HEK293T (cell line): ENCODE measurements at regions not wholly inside any gene's neighbourhood (a gene's known extent, or its start where the extent isn't known, plus 50 kb on each side); places are given as distances from the start of the nearest gene placed in this dataset.
"Not testable (repeated sequence)": the region's sequence is repeated elsewhere in the genome, so short reads cannot be mapped to it uniquely, and the experiment has no call there.

Experiments
- CTCF ChIA-PET: fragments of 350-600 bp; formaldehyde crosslinking; extraction: SDS; loops from one replicate; lab custom pipeline; 2021; ENCODE audit warnings: antibody characterized with exemption, inconsistent platforms; lab: Yijun Ruan, JAX
- POLR2A ChIA-PET: fragments of 350-600 bp; formaldehyde crosslinking; extraction: SDS; loops from one replicate; lab custom pipeline; 2020; ENCODE audit warnings: antibody characterized with exemption, inconsistent platforms; lab: Yijun Ruan, JAX
- DNase-seq: peaks from one replicate; pipeline ENCODE4 v3.0.0; 2012; ENCODE audit warnings: mixed read lengths; ENCODE audit errors: extremely low spot score
- ARNT ChIP-seq: fragments of 450-650 bp; IDR thresholded peaks from 2 replicates; pipeline ENCODE4 v1.6.1; 2017; ENCODE audit warnings: mild to moderate bottlenecking
- BHLHE40 ChIP-seq: fragments of 450-650 bp; IDR thresholded peaks from 2 replicates; pipeline ENCODE4 v1.6.1; 2016; ENCODE audit warnings: mild to moderate bottlenecking, moderate library complexity, borderline replicate concordance
- CTBP1 ChIP-seq: fragments of 450-650 bp; IDR thresholded peaks from 2 replicates; pipeline ENCODE4 v1.6.1; 2016; ENCODE audit warnings: borderline replicate concordance
- ELF4 ChIP-seq: fragments of 450-650 bp; IDR thresholded peaks from 2 replicates; pipeline ENCODE4 v1.6.1; 2017; ENCODE audit warnings: antibody characterized with exemption
- FOXA1 ChIP-seq: fragments of 450-650 bp; IDR thresholded peaks from 2 replicates; pipeline ENCODE4 v1.6.1; 2016; ENCODE audit warnings: mild to moderate bottlenecking
- FOXK2 ChIP-seq: fragments of 450-650 bp; IDR thresholded peaks from 2 replicates; pipeline ENCODE4 v1.6.1; 2016; ENCODE audit warnings: mild to moderate bottlenecking
- FOXM1 ChIP-seq: fragments of 450-650 bp; IDR thresholded peaks from 2 replicates; pipeline ENCODE4 v1.6.1; 2017; ENCODE audit warnings: mild to moderate bottlenecking, borderline replicate concordance
- HDGF ChIP-seq: fragments of 450-650 bp; IDR thresholded peaks from 2 replicates; pipeline ENCODE4 v1.6.1; 2017; ENCODE audit warnings: antibody characterized with exemption, borderline replicate concordance
- L3MBTL2 ChIP-seq: fragments of 450-650 bp; conservative IDR thresholded peaks from 2 replicates; pipeline ENCODE4 v1.6.1; 2016; ENCODE audit warnings: mild to moderate bottlenecking
- LEF1 ChIP-seq: fragments of 450-650 bp; IDR thresholded peaks from 2 replicates; pipeline ENCODE4 v1.6.1; 2017; ENCODE audit warnings: mild to moderate bottlenecking, borderline replicate concordance
- NFRKB ChIP-seq: fragments of 450-650 bp; IDR thresholded peaks from 2 replicates; pipeline ENCODE4 v1.6.1; 2016; ENCODE audit warnings: mild to moderate bottlenecking, moderate library complexity
- SP1 ChIP-seq: fragments of 450-650 bp; IDR thresholded peaks from 2 replicates; pipeline ENCODE4 v1.6.1; 2017
- SUZ12 ChIP-seq: fragments of 450-650 bp; IDR thresholded peaks from 2 replicates; pipeline ENCODE4 v1.6.1; 2016; ENCODE audit warnings: mild to moderate bottlenecking
- TARDBP ChIP-seq: fragments of 450-650 bp; IDR thresholded peaks from 2 replicates; pipeline ENCODE4 v1.6.1; 2016
- ZNF384 ChIP-seq: fragments of 450-650 bp; IDR thresholded peaks from 2 replicates; pipeline ENCODE4 v1.6.1; 2016
- TF ChIP-seq, protein P1 (sequence below): fragments of 450-650 bp; IDR thresholded peaks from 2 replicates; pipeline ENCODE4 v1.6.1; 2016

GRCh38 chr21:23574932-23575331, 2032.3 kb downstream of the MRPL39 start:
- POLR2A ChIA-PET: no interaction called here
- DNase-seq: no peak
- CTCF ChIA-PET: no interaction called here
- no peak for TF ChIP-seq L3MBTL2
- no peak for TF ChIP-seq TARDBP
- TF ChIP-seq FOXA1: no peak
- TF ChIP-seq LEF1: no peak
- TF ChIP-seq ARNT: no peak
- TF ChIP-seq BHLHE40: no peak
- TF ChIP-seq ZNF384: no peak
- TF ChIP-seq NFRKB: no peak
- no peak for TF ChIP-seq SUZ12
- TF ChIP-seq SP1: no peak
- TF ChIP-seq CTBP1: no peak
- TF ChIP-seq, protein P1, sequence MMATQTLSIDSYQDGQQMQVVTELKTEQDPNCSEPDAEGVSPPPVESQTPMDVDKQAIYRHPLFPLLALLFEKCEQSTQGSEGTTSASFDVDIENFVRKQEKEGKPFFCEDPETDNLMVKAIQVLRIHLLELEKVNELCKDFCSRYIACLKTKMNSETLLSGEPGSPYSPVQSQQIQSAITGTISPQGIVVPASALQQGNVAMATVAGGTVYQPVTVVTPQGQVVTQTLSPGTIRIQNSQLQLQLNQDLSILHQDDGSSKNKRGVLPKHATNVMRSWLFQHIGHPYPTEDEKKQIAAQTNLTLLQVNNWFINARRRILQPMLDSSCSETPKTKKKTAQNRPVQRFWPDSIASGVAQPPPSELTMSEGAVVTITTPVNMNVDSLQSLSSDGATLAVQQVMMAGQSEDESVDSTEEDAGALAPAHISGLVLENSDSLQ: no peak
- no peak for TF ChIP-seq FOXM1
- no peak for TF ChIP-seq ELF4
- TF ChIP-seq HDGF: no peak
- TF ChIP-seq FOXK2: no peak

GRCh38 chr21:23548924-23549323, 2058.4 kb downstream of the MRPL39 start:
- DNase-seq, POLR2A ChIA-PET, CTCF ChIA-PET: not testable (repeated sequence)

DNA sequence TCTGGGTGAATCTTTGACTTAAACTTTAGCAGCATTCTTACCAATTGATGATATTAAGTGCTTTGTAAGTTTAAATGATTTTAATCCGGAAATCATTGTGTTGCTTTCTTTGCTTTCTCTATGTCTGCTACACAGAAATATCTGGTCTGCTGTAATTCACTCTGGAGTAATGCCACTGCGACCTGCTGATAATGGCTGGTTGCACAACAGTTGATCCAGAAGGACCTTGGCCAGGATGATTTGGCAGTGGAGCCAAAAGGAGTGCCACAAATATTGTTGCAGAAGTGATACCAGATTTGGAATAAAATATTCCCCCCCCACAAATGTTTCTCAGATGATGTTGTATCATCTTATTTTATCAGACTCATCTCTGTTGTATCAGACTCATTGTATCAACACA, 2063.9 kb downstream of the MRPL39 start:
- no peak for DNase-seq
- TF ChIP-seq FOXA1: no peak
- TF ChIP-seq FOXM1: no peak
- no peak for TF ChIP-seq LEF1
- no peak for TF ChIP-seq ZNF384
- no peak for TF ChIP-seq ARNT
- TF ChIP-seq, protein P1: no peak
- no peak for TF ChIP-seq NFRKB
- TF ChIP-seq CTBP1: no peak
- no peak for TF ChIP-seq SUZ12
- TF ChIP-seq BHLHE40: no peak
- no peak for TF ChIP-seq SP1
- no peak for TF ChIP-seq FOXK2
- TF ChIP-seq ELF4: no peak
- no peak for TF ChIP-seq L3MBTL2
- no peak for TF ChIP-seq TARDBP
- no peak for TF ChIP-seq HDGF
- ChIA-PET POLR2A (no interaction called here), CTCF (no interaction called here)

DNA sequence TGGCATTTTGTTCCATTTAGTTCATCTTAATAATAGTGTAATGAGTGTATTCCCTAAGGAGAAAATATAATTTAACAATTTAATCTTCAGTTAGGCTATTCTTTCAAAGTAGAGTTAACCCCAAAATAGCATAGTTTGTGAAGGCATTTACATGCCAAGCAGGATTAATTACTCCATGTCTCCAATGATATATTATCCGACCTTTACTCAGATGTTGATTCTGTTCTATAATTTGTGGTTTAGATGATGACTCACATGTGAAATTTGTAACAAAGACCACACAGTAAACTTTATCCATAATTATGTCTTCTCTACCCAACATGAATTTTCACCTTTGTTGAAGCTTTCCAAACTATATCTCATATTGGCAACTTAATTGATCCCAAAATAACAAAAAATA, 2065.2 kb downstream of the MRPL39 start:
- TF ChIP-seq HDGF: no peak
- TF ChIP-seq BHLHE40: no peak
- no peak for TF ChIP-seq ZNF384
- TF ChIP-seq NFRKB: no peak
- no peak for TF ChIP-seq SP1
- TF ChIP-seq FOXM1: no peak
- POLR2A ChIA-PET: no interaction called here
- CTCF ChIA-PET: no interaction called here
- DNase-seq: no peak

GRCh38 chr21:23541571-23541970, 2065.7 kb downstream of the MRPL39 start:
- TF ChIP-seq ELF4 (no peak), LEF1 (no peak), SUZ12 (no peak), TARDBP (no peak), ARNT (no peak), FOXA1 (no peak), HDGF (no peak)
- CTCF ChIA-PET: no interaction called here
- POLR2A ChIA-PET: no interaction called here
- DNase-seq: no peak

- CTCF ChIA-PET: no interaction called here
- no peak for TF ChIP-seq ELF4
- no peak for TF ChIP-seq CTBP1
- no peak for TF ChIP-seq NFRKB
- no peak for TF ChIP-seq LEF1
- no peak for DNase-seq
- POLR2A ChIA-PET: no interaction called here
These were observed 2072.4 kb downstream of the MRPL39 start for GRCh38 chr21:23534850-23535249.

DNA sequence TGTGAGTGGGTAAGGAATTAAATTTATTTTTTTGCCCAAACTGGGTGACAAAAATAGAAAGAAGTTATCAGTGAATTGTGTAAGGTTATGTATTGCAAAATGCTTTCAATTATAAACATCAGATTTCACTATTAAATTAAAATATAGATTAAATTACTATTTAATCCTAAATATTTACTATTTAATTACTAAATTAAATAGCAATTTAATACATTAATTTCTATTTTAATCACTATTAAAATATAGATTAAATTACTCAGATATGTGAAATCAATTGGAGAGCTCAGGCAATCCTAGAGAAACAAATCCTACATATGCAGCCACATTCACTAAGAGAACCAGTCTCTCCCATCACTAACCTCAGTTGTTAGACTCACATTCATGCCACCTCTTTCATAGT, 2075.8 kb downstream of the MRPL39 start:
- ChIA-PET CTCF (no interaction called here), POLR2A (no interaction called here)
- TF ChIP-seq FOXA1 (no peak), CTBP1 (no peak), LEF1 (no peak), L3MBTL2 (no peak), ELF4 (no peak), BHLHE40 (no peak), FOXM1 (no peak), FOXK2 (no peak), NFRKB (no peak), TARDBP (no peak), SUZ12 (no peak), ZNF384 (no peak), SP1 (no peak), HDGF (no peak), ARNT (no peak)
- TF ChIP-seq, protein P1: no peak
- no peak for DNase-seq

DNA sequence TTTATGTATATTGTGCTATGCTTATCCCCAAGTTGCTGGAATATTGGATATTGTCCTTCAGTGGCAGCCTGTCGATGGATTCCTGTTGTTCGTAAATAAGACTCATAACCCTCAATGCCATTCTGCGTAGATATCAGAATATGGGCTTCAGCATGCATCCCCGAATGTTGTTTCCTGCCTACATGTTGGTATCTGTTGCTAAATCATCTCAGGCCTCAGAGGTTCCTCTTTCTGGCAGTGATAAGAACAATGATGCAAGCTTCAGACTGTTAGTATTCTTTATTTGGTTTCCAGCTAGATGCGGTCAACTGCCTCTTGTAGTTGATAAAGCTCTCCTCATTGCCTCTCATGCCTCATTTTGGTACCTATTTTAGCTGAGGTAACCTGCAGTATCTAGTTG, 2082.6 kb downstream of the MRPL39 start:
- DNase-seq: no peak
- no peak for TF ChIP-seq TARDBP
- TF ChIP-seq, protein P1: no peak
- TF ChIP-seq HDGF: no peak
- TF ChIP-seq L3MBTL2: no peak
- no peak for TF ChIP-seq BHLHE40
- no peak for TF ChIP-seq LEF1
- TF ChIP-seq FOXM1: no peak
- ChIA-PET POLR2A (no interaction called here), CTCF (no interaction called here)
